HG02678 (cell line): ENCODE measurements at regions not wholly inside any gene's neighbourhood (a gene's known extent, or its start where the extent isn't known, plus 50 kb on each side); places are given as distances from the start of the nearest gene placed in this dataset.

ENCODE experiments used
- ATAC-seq: cut with Tn5 transposase; IDR thresholded peaks from one replicate; pipeline ENCODE4 v1.9.1; 2021; ENCODE audit warnings: mild to moderate bottlenecking, moderate library complexity; ENCODE audit not compliant: unreplicated experiment

DNA sequence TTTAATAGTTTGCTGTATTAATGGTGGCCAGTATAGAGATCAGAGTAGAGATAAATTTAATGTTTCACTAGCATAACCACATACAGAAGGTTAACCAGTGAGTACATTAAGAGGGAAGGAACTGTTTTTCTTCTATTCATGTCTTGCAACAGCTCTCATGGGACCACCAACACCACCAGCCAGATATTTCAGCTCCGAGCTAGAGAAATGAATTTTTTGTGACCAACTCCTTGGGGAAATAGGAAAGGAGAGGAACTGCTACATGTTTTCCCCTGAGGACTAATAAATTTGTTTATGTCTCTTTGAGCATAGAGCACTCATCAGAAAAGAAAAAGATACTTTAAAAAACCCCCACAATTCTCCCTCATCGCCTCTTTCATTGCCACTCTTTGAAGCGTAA lies 247.5 kb downstream of the MBNL1 start:
- ATAC-seq: no peak

DNA sequence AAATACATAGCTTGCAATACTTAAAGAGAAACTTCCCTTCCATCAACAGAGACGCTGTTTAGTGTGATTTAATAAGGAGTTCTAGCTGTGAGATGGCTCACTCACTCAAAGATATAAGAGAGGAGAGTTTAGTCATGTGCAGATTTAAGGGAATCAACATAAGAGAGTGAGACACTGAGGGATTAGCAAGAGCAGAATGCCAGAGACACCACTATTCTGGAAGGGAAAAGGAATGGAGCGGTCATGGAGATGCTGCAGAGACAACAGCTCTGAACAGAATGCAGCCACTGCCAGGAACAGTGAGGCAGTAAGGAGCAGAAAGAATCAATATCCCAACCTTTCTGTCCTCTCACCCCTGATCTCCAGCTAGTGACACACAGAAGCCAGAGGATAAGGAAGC lies 248.8 kb downstream of the MBNL1 start:
- no peak for ATAC-seq

DNA sequence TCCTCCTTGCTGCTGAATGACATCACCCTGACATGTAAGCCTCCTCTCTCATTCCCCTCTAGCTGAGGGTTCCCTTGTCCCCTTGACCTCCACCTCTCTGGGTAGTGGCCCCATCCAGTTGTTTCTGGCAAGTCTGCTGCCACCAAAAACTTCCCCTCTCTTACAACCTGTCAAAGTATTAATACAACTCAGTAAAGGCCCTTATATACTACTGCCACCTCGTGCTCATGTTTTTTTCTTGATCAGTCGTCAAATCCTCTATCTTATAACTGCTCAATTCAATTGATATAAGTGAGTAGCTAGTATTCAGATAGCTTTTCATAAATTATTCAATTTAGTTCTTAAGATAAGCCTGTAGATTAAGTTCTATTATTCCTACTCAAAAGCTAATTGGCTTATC lies 249.6 kb downstream of the MBNL1 start:
- no peak for ATAC-seq

DNA sequence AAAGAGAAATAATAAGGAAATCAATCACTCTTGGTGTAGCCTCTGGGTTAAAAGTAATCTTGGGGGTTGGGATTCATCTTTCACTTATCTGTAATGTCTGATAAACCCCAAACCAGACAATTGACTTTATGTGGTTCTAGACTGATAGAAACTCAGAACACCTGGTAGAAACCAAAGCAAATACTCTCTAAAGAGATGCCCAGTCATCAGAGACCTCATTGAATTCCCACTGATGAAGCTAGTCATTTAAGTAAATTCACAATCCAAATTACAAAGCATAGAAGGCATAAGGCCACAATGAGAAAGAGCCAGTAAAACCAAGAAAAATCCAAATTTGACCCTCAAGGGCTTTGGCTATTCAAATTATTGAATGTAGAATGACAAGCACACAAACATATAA lies 250.6 kb downstream of the MBNL1 start:
- ATAC-seq: peak; percentile 54

DNA sequence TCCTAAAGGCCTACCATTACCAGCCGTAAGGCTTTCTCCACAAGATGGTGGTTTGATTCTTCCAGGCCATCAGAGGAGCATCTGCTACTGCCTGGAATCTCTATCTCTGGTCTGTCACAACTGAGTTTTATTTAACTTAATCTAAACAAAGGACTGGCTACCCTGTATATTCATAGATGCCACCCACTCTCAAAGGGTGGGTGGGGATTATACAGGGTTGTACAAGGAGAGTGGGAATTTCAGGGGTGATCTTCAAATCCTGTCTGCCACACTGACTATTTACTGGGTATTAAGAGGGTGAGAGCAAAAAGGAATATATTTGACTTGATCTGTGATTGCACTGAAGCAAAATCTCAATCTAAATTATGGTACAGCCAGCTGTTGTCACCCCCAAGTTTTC lies 253.3 kb downstream of the MBNL1 start:
- no peak for ATAC-seq

DNA sequence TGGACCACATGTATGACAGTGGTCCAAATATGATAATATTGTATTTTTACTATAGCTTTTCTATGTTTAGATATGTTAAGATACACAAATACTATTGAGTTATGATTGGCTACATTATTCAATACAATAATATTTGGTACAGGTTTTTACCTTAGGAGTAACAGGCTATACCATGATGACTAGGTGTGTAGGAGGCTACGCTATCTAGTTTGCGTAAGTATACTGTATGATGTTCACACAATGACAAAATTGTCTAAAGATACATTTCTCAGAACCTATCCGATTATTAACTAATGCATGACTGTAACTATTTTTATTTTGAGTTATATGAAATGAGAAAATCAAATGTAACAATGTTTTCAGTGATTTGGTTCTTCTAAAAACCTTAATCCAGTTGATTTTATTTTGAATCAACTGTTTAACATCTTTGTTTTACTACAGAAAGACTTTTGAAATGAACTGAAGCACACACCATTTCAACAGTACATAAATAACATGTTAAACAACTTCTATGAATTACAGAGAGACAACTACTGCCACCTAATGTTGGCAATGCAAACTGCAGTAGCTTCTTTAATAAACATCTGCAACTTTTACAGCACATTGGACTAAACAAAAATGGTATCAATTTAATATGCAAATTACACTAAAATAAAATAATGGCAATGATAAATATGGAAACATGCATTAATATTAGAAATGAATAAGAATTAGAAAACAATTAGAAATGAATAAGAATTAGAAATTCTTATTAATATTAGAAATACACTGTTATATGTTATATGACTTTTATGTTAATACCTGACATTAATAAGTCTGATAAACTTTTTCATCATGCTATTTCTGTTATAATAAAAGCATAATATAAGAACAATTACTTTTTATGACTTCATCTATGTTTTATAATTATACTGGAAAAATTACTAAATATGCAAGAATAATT lies 255.7 kb downstream of the MBNL1 start:
- ATAC-seq: peak; percentile 63

DNA sequence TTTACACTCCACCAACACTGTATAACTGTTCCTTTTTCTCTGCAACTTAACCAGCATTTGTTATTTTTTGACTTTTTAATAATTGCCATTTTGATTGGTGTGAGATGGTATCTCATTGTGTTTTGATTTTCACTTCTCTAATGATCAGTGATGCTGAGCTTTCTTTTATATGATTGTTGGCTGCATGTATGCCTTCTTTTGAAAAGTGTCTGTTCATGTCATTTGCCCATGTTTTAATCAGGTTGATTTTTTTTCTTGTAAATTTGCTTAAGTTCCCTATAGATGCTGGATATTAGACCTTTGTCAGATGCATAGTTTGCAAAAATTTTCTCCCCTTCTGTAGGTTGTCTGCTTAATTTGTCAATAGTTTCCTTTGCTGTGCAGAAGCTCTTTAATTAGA lies 263.0 kb downstream of the MBNL1 start:
- ATAC-seq: no peak

DNA sequence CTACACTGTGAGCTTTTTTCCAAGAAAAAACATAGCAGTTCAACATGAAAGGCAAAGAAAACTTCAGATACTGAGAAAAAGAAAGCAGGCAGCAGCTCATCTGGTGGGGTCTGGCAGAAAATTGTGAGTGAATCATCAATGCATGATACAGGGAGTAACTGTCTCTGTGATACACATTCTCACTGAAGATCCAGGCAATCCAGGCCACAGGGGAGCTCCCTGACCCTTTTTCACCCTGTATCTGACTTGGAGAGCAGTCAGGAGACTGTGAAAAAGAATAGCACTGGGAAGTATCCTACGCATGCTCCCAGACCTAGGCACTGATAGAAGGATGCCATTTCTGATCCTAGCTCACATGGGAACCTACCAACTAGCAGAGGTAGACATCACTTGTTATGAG lies 269.8 kb downstream of the MBNL1 start:
- ATAC-seq: no peak

DNA sequence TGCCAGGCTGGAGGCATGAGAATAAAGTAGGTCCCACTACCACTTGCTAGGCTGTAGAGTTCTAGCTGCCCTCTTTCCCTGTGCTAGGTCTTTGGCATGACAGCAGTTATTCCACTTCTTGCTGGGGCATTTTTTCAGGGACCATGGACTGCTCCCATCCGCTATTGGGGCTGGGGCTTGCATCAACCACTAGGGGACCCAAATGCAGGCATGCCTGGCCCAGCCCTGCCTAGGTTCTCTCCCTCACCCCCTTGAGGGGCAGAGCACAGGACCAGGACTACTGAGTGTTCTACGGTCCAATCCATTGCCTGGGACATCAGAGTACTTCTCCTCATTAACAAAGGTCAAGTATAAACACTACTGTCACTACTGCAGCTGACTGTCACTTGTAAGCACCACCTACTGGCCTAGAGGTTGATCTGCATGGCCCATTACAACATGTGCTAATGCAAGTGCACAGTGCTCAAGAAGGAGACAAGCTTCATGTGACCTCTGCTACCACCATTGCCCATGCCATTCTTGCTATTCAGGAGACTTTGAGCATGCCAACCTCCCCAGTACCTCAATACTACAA lies 270.5 kb downstream of the MBNL1 start:
- ATAC-seq: no peak

DNA sequence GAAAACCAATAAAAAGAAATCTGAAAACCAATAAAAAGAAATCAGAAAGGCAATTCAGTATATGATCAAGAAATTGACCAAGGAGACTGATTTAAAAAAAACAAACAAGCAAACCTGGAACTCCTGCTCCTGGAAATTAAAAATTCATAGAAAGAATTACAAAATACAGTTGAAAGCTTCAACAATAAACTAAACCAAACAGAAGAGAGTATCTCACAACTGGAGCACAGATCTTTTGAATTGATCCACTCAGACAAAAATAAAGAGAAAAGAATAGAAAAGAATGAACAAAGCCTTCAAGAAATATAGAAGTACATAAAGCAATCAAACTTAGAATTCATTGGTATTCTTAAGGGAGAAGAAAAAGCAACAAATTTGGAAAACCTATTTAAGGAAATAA lies 271.4 kb downstream of the MBNL1 start:
- no peak for ATAC-seq

DNA sequence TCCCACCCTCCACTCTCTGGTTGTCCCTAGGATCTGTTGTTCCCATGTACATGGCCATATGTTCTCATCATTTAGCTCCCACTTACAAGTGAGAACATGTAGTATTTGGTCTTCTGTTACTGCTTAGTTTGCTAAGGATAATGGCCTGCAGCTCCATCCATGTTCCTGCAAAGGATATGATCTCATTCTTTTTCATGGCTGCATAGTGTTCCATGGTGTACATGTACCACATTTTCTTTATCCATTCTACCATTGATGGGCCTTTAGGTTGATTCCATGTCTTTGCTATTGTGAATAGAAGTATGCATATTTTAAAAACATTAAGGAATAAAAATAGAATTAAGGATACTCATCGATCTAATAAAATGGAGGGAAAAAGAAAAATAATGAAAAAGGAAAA lies 278.4 kb downstream of the MBNL1 start:
- ATAC-seq: no peak

DNA sequence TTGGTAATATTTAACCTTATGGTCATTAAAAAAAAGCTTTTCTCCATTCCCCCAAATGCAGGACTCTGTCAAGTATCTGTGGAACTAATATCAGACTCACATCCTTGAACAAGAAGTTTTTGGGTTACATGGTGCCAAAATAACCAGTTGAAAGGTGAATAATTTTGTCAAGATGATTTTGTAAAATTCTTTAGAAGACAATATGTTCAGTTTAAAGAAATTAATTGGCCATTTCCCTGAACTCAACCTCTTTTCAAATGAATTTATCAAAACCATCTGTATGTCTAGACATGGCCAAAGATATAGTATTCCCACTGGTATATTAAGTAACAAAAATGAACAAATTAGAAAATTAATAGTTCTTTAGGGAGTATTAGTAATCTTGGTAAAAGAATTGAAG lies 280.5 kb downstream of the MBNL1 start:
- no peak for ATAC-seq

DNA sequence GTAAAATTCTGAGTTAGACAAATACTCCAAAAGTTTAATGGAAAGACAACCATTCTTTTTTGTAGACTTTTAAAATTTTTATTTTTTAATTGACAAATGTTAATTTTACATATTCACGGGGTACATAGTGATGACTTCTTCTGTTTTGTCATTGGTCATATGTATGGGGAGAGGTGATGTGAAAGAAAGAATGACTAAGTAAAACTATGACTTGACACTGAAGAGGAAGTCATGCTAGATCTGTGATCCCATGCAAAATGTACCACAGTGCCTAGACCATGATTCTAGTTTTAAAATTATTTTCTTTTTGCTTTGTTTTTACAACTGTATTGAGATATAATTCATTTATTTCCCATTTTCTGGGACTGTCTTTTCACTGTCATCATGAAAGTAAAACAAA lies 281.6 kb downstream of the MBNL1 start:
- ATAC-seq: no peak

DNA sequence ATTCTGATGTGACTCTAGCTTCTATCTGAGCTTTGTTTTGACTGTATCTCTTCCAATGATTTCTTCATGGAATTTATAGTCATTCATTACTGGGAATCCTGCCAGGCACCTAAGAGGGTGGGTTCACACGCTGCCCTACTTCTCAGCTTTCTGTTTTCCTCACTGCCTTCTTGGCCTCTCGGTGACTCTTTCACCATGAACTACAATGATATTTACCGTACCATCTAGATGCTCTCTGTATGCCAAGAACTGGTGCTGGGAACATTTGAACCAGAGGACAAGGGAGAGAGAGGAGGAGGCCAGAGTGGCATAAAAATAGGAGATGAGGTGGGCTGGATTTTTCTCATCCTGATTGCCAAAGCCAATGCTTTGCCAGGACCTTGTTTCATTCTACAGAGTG lies 280.0 kb upstream of the P2RY1 start:
- no peak for ATAC-seq

DNA sequence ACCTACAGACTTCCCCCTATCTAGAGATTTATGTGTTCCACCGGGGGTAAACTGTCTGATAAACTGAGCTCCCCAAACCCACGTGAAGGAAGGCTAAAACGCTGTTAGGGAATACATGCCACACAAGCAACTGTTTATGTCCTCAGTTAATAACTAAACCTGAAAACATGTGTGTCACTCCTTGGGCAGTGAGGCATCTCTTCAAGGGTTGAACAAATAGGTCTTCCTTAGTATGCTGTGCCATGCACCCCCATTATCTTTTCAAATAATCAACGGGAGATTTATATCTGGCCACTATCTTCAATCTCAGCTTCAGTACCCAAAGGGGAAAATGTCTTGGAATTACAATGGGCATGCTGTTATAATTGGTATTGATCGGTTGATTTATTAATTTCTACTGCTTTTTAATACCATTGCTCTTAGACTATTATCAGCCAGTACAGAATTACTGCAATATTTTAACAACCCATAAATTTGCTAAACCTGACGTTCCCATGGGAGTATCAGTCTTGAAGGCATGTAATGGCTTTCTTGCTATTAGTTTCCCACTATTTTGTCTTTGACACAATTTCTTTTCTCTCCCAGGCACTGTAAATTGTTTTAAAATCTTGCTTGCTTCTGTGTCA lies 279.2 kb upstream of the P2RY1 start:
- no peak for ATAC-seq

DNA sequence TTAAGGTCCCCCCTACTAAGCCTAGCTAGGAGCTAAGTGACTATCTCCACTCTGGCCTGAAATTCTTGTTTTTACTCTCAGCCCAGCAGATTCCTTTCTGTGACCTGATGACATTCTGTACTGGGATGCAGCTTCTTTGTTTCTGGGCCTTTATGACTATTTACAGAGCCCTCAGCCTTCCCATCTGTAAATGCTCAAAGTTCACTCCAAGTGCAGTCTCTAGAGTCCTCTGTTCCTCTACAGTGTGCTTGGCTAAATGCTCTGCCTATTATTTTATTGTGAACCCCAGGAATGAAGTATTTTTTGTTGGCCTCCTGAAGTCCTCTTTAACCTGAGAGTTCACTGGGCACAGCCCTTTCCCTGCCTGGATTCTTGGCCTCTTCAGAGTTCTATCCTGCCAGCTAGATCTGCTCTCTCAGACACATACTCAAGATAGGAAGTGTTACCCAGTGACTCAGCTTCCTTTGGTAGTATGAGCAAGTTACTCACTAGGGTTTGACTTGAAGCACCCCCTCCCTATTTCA lies 278.1 kb upstream of the P2RY1 start:
- ATAC-seq: no peak

DNA sequence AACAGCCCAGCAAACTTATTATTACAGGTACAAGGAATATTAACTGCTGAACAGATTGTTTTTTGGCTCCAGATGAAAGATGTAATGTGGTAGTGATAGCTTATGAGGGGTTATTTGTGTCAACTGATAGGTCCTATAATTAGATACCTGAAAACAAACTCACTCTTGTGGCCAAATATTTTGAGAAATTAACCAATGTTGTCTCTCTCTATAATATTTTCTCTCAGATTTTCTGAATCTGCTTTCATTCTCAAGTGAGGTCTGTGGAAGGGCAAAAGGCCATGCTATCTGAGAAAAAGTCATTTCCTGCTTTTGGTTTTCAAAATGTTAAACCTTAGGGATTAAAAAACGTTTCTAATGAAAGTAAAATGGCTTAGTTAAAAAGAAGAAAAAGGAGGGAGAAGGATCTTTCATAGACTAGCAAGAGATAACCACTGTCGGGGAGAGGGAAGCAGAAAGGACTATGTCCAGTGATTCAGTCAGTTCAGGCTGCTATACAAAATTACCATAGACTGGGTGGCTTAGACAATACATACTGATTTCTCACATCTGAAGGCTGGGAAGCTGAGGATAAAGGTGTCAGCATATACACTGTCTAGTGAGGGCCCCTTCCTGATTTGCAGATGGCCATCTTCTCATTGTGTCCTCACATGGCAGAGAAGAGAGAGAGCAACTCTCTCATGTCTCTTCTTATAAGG lies 277.5 kb upstream of the P2RY1 start:
- no peak for ATAC-seq

DNA sequence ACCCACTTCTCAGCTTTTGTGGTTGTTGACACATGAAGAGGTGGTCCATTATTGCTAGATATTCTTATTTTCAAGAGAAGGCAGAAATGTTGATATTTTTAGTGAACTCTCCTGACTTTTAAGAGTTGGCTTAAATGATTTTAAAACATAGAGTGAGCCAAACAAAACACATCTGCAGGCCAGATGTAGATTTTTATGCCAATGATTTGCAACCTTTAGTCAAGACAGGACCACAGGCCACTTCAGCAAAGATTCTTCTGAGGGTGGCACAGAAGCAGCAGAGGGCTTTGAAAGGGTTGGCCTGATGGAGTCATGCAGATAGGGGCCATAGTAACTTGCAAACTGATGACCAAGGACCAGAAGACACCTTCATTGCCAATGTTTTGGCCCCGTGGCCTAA lies 276.5 kb upstream of the P2RY1 start:
- no peak for ATAC-seq

DNA sequence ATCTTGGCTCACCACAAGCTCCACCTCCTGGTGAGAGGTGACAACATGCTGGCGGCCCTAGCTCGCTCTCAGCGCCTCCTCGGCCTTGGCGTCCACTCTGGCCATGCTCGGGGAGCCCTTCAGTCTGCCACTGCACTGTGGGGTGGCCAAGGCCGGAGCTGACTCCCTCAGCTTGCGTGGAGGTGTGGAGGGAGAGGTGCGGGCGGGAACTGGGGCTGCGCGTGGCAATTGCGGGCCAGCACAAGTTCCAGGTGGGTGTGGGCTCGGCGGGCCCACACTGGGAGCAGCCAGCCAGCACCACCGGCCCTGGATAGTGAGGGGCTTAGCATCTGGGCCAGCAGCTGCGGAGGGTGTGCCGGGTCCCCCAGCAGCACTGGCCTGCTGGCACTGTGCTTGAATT lies 275.7 kb upstream of the P2RY1 start:
- ATAC-seq: no peak

DNA sequence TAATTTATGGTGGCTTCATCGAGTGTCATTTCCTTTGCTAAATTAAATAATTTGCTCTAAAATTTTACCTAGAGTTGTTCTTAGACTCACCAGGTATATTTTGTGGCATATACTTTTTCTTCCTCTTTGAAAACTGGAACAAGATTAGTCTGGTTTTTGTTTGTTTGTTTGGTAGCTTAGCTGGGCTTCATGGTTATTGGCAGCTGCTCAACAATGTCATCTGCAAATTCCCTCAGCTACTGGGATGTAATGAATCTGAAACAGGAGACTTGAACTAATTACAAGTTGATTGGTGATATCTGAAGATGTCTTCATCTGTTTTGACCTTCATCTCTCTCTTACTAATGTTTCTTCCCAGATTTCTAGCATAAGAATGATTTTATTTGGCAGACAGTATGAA lies 270.5 kb upstream of the P2RY1 start:
- ATAC-seq: no peak

DNA sequence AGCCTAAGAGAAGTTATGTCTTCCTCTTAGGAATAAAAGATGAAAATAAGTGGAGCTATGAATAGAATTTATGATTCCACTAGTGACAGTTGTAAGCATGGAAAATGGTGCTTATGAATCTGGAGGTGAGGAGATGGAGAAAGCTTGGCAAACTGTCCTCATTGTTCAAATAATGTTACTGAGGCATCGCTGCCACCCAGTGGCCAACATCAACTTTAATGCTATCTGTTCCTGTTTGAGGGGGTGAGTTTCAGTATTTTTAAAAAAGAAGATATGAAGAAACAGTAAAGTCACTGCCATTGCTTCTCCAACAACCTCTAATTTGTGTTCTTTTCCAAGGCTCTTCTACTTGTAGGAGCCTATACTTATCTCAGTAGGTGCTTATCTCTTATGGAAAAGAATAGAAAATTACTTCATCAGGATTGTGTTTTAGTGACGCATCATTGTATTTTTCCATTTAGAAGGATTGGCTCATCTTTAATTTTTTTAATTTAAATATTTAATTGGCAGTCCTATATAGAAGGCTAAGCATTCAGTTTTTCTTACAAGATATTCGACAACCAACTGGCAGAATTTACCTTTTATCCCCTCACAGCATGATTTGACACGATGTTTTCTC lies 260.4 kb upstream of the P2RY1 start:
- peak; percentile 81 for ATAC-seq
